IMR-90 (cell line): ENCODE measurements at regions not wholly inside any gene's neighbourhood (a gene's known extent, or its start where the extent isn't known, plus 50 kb on each side); places are given as distances from the start of the nearest gene placed in this dataset.

Source experiments
- ATAC-seq: fragments of 200-7000 bp; cut with Tn5 transposase; 2 replicates; pipeline ENCODE4 v1.9.1; 2020; ENCODE audit warnings: low read depth, mild to moderate bottlenecking, moderate library complexity
- BruUV-seq: library from RNA; stranded (reverse); fragments of 400-500 nt; replicated peaks from 2 replicates; lab custom pipeline; 2021; lab: Mats Ljungman, UMichigan
- CTCF ChIA-PET: fragments of 300-600 bp; formaldehyde crosslinking; extraction: SDS; loops from one replicate; lab custom pipeline; 2021; ENCODE audit warnings: antibody characterized with exemption; lab: Yijun Ruan, JAX
- POLR2A ChIA-PET: fragments of 300-600 bp; sonication (Branson Sonifier 250); formaldehyde crosslinking; loops from one replicate; lab custom pipeline; 2022; ENCODE audit warnings: antibody characterized with exemption; ENCODE audit not compliant: unreplicated experiment; lab: Charles Lee
- DNase-seq: peaks from one replicate; pipeline ENCODE4 v3.0.0; 2013
- H2AFZ ChIP-seq: replicated peaks from 2 replicates; pipeline ENCODE3; 2013; ENCODE audit warnings: low read length, mild to moderate bottlenecking; ENCODE audit not compliant: poor library complexity
- H2AK5ac ChIP-seq: 2 replicates; pipeline ENCODE4 v1.6.1; 2013; ENCODE audit warnings: low read depth, low read length, inconsistent platforms
- H2AK9ac ChIP-seq: replicated peaks from 2 replicates; pipeline ENCODE3; 2013; ENCODE audit warnings: mild to moderate bottlenecking, low read depth, low read length, moderate library complexity; ENCODE audit not compliant: poor library complexity
- H2BK120ac ChIP-seq: 2 replicates; pipeline ENCODE4 v1.6.1; 2013; ENCODE audit warnings: low read depth, low read length, inconsistent platforms
- H2BK15ac ChIP-seq: 3 replicates; pipeline ENCODE4 v1.6.1; 2013; ENCODE audit warnings: low read depth, low read length, inconsistent platforms
- H2BK20ac ChIP-seq: 2 replicates; pipeline ENCODE4 v1.6.1; 2013; ENCODE audit warnings: low read depth, mild to moderate bottlenecking, inconsistent platforms, low read length, moderate library complexity
- H2BK5ac ChIP-seq: 2 replicates; pipeline ENCODE4 v1.6.1; 2013; ENCODE audit warnings: mild to moderate bottlenecking, low read depth, low read length, inconsistent platforms; ENCODE audit not compliant: poor library complexity, severe bottlenecking
- H3K14ac ChIP-seq: replicated peaks from 2 replicates; pipeline ENCODE4 v1.6.1; 2013; ENCODE audit warnings: low read depth, low read length, inconsistent platforms
- H3K18ac ChIP-seq: 2 replicates; pipeline ENCODE4 v1.6.1; 2013; ENCODE audit warnings: low read depth, low read length, control low read depth
- H3K23ac ChIP-seq: 2 replicates; pipeline ENCODE4 v1.6.1; 2013; ENCODE audit warnings: low read depth, low read length, inconsistent platforms
- H3K27ac ChIP-seq: 2 replicates; pipeline ENCODE4 v1.5.1; 2013; ENCODE audit warnings: mild to moderate bottlenecking, control low read depth, low read length; ENCODE audit not compliant: insufficient read depth
- H3K27me3 ChIP-seq: 2 replicates; pipeline ENCODE4 v1.6.1; 2013; ENCODE audit warnings: low read length; ENCODE audit not compliant: control insufficient read depth, insufficient read depth
- H3K36me3 ChIP-seq: 2 replicates; pipeline ENCODE4 v1.6.1; 2013; ENCODE audit warnings: low read length, mixed read lengths; ENCODE audit not compliant: control insufficient read depth, insufficient read depth
- H3K4ac ChIP-seq: 2 replicates; pipeline ENCODE4 v1.6.1; 2013; ENCODE audit warnings: low read depth, low read length, inconsistent platforms
- H3K4me1 ChIP-seq: 2 replicates; pipeline ENCODE4 v1.6.1; 2013; ENCODE audit warnings: low read length, mixed read lengths; ENCODE audit not compliant: control insufficient read depth, insufficient read depth
- H3K4me2 ChIP-seq: 2 replicates; pipeline ENCODE4 v1.6.1; 2013; ENCODE audit warnings: low read depth, mild to moderate bottlenecking, control low read depth, low read length, moderate library complexity
- H3K4me3 ChIP-seq: 2 replicates; pipeline ENCODE4 v1.5.1; 2013; ENCODE audit warnings: low read depth, mild to moderate bottlenecking, control low read depth, low read length, moderate library complexity; ENCODE audit not compliant: insufficient read depth
- H3K56ac ChIP-seq: 2 replicates; pipeline ENCODE4 v1.6.1; 2013; ENCODE audit warnings: low read length, inconsistent platforms; ENCODE audit not compliant: insufficient read depth; ENCODE audit errors: extremely low read depth
- H3K79me1 ChIP-seq, 2 experiments: 2 replicates each; pipeline ENCODE4 v1.6.1; 2013; ENCODE audit warnings: low read length in 2 of 2, inconsistent platforms in 1 of 2, low read depth in 1 of 2
- H3K9ac ChIP-seq: 2 replicates; pipeline ENCODE4 v1.6.1; 2013; ENCODE audit warnings: low read depth, low read length, control low read depth
- H3K9me1 ChIP-seq: 2 replicates; pipeline ENCODE4 v1.6.1; 2013; ENCODE audit warnings: low read length, inconsistent platforms; ENCODE audit not compliant: insufficient read depth
- H3K9me3 ChIP-seq: 2 replicates; pipeline ENCODE4 v1.6.1; 2013; ENCODE audit warnings: low read length; ENCODE audit not compliant: control insufficient read depth, insufficient read depth
- H4K20me1 ChIP-seq: 2 replicates; pipeline ENCODE4 v1.6.1; 2013; ENCODE audit warnings: low read length, inconsistent platforms; ENCODE audit not compliant: insufficient read depth
- H4K5ac ChIP-seq: 2 replicates; pipeline ENCODE4 v1.6.1; 2013; ENCODE audit warnings: mild to moderate bottlenecking, low read depth, low read length, control low read depth
- H4K8ac ChIP-seq, 2 experiments: 2 replicates each; pipeline ENCODE4 v1.6.1; 2013; ENCODE audit warnings: low read depth in 2 of 2, low read length in 2 of 2, control low read depth in 1 of 2, inconsistent platforms in 1 of 2
- H4K91ac ChIP-seq: 2 replicates; pipeline ENCODE4 v1.6.1; 2013; ENCODE audit warnings: low read depth, low read length, inconsistent platforms; ENCODE audit not compliant: insufficient read depth
- BHLHE40 ChIP-seq: fragments of 150-350 bp; IDR thresholded peaks from 2 replicates; pipeline ENCODE4 v1.6.1; 2016; ENCODE audit warnings: mild to moderate bottlenecking, low read depth, low read length
- CEBPB ChIP-seq: IDR thresholded peaks from 2 replicates; pipeline ENCODE4 v1.6.1; 2012; ENCODE audit warnings: low read depth, low read length, improper control_type of control experiment
- CHD1 ChIP-seq: IDR thresholded peaks from 2 replicates; pipeline ENCODE4 v1.6.1; 2012; ENCODE audit warnings: low read depth, low read length, improper control_type of control experiment
- CTCF ChIP-seq: conservative IDR thresholded peaks from 2 replicates; pipeline ENCODE4 v1.5.1; 2012; ENCODE audit warnings: mild to moderate bottlenecking, low read depth, low read length, improper control_type of control experiment
- FOS ChIP-seq: fragments of 150-350 bp; IDR thresholded peaks from 2 replicates; pipeline ENCODE4 v1.6.1; 2016; ENCODE audit warnings: low read depth, low read length
- MAFK ChIP-seq: IDR thresholded peaks from 2 replicates; pipeline ENCODE4 v1.6.1; 2012; ENCODE audit warnings: low read depth, low read length, improper control_type of control experiment
- MAZ ChIP-seq: IDR thresholded peaks from 2 replicates; pipeline ENCODE4 v1.6.1; 2012; ENCODE audit warnings: low read depth, mild to moderate bottlenecking, low read length, improper control_type of control experiment, moderate library complexity, borderline replicate concordance
- MXI1 ChIP-seq: IDR thresholded peaks from 2 replicates; pipeline ENCODE4 v1.6.1; 2012; ENCODE audit warnings: low read depth, mild to moderate bottlenecking, low read length, moderate library complexity, borderline replicate concordance
- NFE2L2 ChIP-seq: fragments of 150-350 bp; IDR thresholded peaks from 2 replicates; pipeline ENCODE4 v1.6.1; 2016; ENCODE audit warnings: low read depth, mild to moderate bottlenecking, low read length
- POLR2A ChIP-seq: IDR thresholded peaks from 2 replicates; pipeline ENCODE4 v1.6.1; 2012; ENCODE audit warnings: mild to moderate bottlenecking, low read depth, low read length
- RAD21 ChIP-seq: IDR thresholded peaks from 2 replicates; pipeline ENCODE4 v1.6.1; 2012; ENCODE audit warnings: low read length, improper control_type of control experiment
- RCOR1 ChIP-seq: IDR thresholded peaks from 2 replicates; pipeline ENCODE4 v1.6.1; 2012; ENCODE audit warnings: mild to moderate bottlenecking, low read length, improper control_type of control experiment; ENCODE audit not compliant: insufficient replicate concordance
- RFX5 ChIP-seq: IDR thresholded peaks from 2 replicates; pipeline ENCODE4 v1.8.0; 2012; ENCODE audit warnings: low read depth, mild to moderate bottlenecking, low read length, moderate library complexity
- SMC3 ChIP-seq: fragments of 150-350 bp; IDR thresholded peaks from 2 replicates; pipeline ENCODE4 v1.6.1; 2016; ENCODE audit warnings: low read depth, mild to moderate bottlenecking, antibody characterized with exemption, low read length, moderate library complexity
- USF2 ChIP-seq: fragments of 150-350 bp; IDR thresholded peaks from 2 replicates; pipeline ENCODE4 v1.6.1; 2017; ENCODE audit warnings: mild to moderate bottlenecking, antibody characterized with exemption, low read length, low read depth
- WGBS, 2 experiments: methylation state at CpG; one replicate each; pipeline versions ENCODE4 v1.1.5 to v1.1.7; 2013; ENCODE audit warnings: missing lambda C conversion rate in 2 of 2; ENCODE audit not compliant: insufficient read length in 1 of 2; ENCODE audit errors: extremely low coverage in 2 of 2; 5-methylcytosine and 5-hydroxymethylcytosine counted together
- dilution Hi-C: fragments of 300-500 bp; cut with HindIII; formaldehyde crosslinking; loops from one replicate; pipeline ENCODE4 v1.14.3; 2018; ENCODE audit warnings: low sequenced_read_pairs; ENCODE audit not compliant: unreplicated experiment
- in situ Hi-C: fragments of 300-500 bp; cut with MboI; formaldehyde crosslinking; loops from 3 replicates; pipeline ENCODE4 v1.14.3; 2019; ENCODE audit warnings: low sequenced_read_pairs, inconsistent platforms, mixed read lengths
- intact Hi-C: fragments of 100-400 bp; cut with micrococcal nuclease; formaldehyde crosslinking; loops from 2 replicates; pipeline ENCODE4 v1.10.0; 2022
- TF ChIP-seq, protein P1 (sequence below): fragments of 150-350 bp; IDR thresholded peaks from 2 replicates; pipeline ENCODE4 v1.6.1; 2016; ENCODE audit warnings: low read depth, mild to moderate bottlenecking, low read length, moderate library complexity, borderline replicate concordance

DNA sequence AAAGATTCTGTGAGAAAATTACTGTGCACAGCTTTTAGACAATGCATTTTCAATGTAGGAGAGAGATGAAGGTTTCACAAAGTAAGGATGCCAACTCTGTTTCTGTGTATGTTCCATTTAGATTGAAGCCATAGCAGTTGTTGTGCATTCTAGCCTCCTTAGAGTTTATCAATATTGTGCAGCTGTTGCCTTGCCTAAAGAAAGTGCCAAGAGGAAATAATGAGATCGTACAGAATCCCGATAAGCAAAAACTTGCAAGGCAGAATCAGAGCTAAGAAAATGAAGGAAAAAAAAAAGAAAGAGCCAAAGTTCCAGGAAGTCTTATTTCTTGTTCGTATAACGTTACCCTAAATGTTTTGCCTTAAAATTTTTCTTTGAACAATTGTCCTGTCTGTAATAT is 965.0 kb downstream of the DCDC2C start:
- H3K14ac ChIP-seq = no peak overlapping the region
- H3K27ac ChIP-seq = no peak overlapping the region
- no peak overlapping the region for H2AK5ac ChIP-seq
- H3K9me1 ChIP-seq = no peaks in the 10 kb centered on the region
- ATAC-seq (no peak), DNase-seq (no peak)
- intact Hi-C loops (no loop called here), in situ Hi-C loops (no loop called here), dilution Hi-C loops (no loop called here)
- H4K8ac ChIP-seq = no peak overlapping the region
- ChIA-PET CTCF (no interaction called here), POLR2A (no interaction called here)
- H2BK5ac ChIP-seq = no peak overlapping the region
- no peak overlapping the region for H3K18ac ChIP-seq
- no peak overlapping the region for H2BK15ac ChIP-seq
- no peak overlapping the region for H4K91ac ChIP-seq
- no peak overlapping the region for H2BK20ac ChIP-seq
- TF ChIP-seq NFE2L2 = no peak
- TF ChIP-seq RAD21 = no peak
- no peak for TF ChIP-seq BHLHE40
- TF ChIP-seq SMC3 = no peak
- no peak for TF ChIP-seq MXI1
- TF ChIP-seq CTCF = no peak
- no peak for TF ChIP-seq RFX5
- no peak for TF ChIP-seq USF2
- no peak for TF ChIP-seq RCOR1
- TF ChIP-seq MAFK = no peak
- no peak for TF ChIP-seq FOS
- no peak for TF ChIP-seq CEBPB
- TF ChIP-seq POLR2A = no peak
- TF ChIP-seq CHD1 = no peak
- TF ChIP-seq, protein P1, sequence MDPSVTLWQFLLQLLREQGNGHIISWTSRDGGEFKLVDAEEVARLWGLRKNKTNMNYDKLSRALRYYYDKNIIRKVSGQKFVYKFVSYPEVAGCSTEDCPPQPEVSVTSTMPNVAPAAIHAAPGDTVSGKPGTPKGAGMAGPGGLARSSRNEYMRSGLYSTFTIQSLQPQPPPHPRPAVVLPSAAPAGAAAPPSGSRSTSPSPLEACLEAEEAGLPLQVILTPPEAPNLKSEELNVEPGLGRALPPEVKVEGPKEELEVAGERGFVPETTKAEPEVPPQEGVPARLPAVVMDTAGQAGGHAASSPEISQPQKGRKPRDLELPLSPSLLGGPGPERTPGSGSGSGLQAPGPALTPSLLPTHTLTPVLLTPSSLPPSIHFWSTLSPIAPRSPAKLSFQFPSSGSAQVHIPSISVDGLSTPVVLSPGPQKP = no peak
- TF ChIP-seq MAZ = no peak
- H3K56ac ChIP-seq = no peak overlapping the region
- no peak overlapping the region for H2AK9ac ChIP-seq
- no peak overlapping the region for H3K4me2 ChIP-seq
- no peaks in the 10 kb centered on the region for H3K36me3 ChIP-seq
- no peak overlapping the region for H3K4ac ChIP-seq
- H2BK120ac ChIP-seq = no peak overlapping the region
- H2AFZ ChIP-seq = no peak overlapping the region
- no peak overlapping the region for H3K9ac ChIP-seq
- H3K4me1 ChIP-seq = no peaks in the 10 kb centered on the region
- no peaks in the 10 kb centered on the region for H3K79me1 ChIP-seq
- no peak overlapping the region for H4K5ac ChIP-seq
- no peaks in the 10 kb centered on the region for H3K27me3 ChIP-seq
- H3K23ac ChIP-seq = no peak overlapping the region
- no CpG with 5 or more reads among the region's 4 CpGs for WGBS, 2 experiments
- BruUV-seq = no TSS peak
- H3K4me3 ChIP-seq = no peak overlapping the region
- H4K20me1 ChIP-seq = no peaks in the 10 kb centered on the region
- H3K9me3 ChIP-seq = peaks cover 12% of the 10 kb centered on the region
